HG02798 (cell line): ENCODE measurements at regions not wholly inside any gene's neighbourhood (a gene's known extent, or its start where the extent isn't known, plus 50 kb on each side); places are given as distances from the start of the nearest gene placed in this dataset.
"Not testable (repeated sequence)": the region's sequence is repeated elsewhere in the genome, so short reads cannot be mapped to it uniquely, and the experiment has no call there.

Experiments
- ATAC-seq: cut with Tn5 transposase; IDR thresholded peaks from one replicate; pipeline ENCODE4 v1.9.1; 2021; ENCODE audit warnings: mild to moderate bottlenecking; ENCODE audit not compliant: unreplicated experiment, poor library complexity

DNA sequence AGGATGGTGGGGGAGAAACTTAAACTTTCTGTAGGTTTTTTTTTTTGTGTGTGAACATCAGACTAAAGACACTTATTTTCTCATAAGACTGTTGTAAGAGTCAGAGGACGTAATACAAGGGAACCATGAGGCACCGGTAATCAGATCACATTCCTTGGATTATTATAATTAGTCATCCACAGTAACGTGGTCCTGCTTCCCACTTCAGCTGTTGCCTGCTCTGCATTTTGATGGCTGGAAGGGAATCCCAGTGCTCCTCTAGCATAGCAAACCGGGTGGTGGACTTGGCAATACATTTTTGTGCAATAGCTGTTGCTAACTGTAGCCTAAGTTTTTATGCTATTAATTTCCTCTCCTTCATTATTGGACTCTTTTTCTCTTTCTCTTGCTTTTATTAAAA is 294.8 kb downstream of the NR2F2 start:
- ATAC-seq = no peak

DNA sequence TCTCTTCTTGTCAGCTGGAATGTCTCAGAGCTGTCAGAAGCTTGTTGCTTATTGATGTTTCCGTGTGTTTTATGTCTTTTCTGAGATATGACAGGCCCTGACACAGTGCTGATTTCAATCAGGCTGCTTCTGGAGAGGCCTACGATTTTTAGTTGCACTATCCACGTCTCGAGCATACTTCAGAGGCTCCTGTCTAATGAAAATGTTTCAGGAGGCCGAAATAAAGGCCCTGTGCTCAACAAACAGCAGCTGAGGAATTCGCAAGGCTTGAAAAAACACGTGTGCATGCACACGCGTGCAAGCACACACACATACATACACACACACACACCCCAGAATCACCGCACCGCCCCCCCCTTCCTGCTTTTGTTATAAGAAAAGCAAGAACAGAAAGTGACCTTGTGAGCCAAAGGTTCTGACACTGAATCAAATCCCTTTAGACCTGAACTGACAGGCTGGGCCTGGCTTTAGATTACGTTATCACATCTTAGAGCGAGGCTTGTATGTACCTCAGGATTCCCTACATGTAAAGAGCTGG is 296.6 kb downstream of the NR2F2 start:
- ATAC-seq = no peak

DNA sequence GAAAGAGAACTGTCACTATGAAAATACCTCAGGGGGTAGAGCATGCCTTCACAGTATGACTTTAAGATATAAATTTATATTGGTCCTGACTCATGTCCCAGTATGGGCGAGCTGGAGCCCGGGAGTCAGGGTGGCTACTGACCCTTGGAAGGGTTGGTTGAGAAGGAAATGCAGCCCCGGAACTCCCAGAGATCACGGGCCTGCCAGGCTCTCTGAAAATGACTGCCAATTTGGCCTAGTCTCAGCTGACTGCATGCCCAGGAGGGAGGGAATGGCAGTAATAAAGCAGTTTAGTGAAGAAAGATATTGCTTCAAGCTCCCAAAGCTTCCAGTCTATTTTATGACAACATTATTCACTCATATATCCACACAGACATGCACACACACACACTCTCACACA is 299.0 kb downstream of the NR2F2 start:
- no peak for ATAC-seq

DNA sequence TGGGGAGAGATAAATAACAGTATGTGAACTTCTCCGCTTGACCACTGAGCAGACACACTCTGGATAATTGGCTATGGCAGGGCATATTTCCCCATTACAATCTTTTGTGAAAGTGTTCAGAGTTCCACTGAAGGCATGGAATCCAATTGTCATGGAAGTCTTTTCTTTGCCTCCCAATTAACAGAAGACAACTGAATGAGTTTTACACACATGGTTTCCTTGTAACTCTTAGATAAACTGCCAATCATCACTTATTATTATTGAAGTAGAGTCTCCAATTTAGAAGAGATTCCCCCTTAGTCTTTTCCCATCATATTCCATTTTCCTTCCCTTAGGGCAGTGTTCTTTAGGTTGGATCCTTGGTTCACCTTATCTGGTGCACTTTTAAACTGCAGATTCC is 308.3 kb downstream of the NR2F2 start:
- no peak for ATAC-seq

DNA sequence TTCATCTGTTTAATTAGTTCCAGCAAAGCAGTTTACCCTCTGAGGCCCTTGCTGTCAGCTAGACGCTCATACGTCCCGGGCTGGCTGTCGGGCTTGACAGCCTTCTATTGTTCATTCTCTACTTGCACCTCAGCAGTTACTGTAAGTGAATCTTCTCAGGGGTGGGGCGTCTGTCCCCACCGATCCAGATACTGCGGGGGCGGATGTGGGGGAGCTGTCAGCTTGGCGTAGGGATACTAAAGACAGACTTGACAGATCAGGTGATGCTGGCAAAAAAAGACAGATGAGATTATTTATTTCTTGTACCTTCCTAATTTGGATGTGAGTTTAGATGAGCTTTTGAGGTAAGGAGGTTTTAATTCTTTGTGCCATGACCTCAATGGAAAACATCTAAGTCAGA is 315.3 kb downstream of the NR2F2 start:
- ATAC-seq = no peak

DNA sequence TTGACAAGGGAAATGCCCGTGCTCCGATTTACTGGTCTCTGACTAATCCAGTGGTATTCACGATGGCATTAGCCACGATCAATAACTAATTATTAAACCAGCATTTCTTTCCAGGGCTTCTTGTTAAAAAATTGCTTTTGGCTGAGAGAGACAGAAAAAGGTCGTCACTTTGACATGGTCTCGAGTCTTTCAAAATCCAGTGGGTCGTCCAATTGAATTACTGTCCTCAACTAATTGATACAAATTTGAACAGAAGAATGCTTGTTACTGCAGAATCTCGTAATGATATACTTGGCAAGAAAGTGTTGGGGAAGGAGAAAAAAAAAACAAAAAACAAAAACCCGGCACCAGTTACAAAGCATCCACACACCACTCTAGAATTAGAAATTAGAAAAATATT is 318.4 kb downstream of the NR2F2 start:
- ATAC-seq = no peak

DNA sequence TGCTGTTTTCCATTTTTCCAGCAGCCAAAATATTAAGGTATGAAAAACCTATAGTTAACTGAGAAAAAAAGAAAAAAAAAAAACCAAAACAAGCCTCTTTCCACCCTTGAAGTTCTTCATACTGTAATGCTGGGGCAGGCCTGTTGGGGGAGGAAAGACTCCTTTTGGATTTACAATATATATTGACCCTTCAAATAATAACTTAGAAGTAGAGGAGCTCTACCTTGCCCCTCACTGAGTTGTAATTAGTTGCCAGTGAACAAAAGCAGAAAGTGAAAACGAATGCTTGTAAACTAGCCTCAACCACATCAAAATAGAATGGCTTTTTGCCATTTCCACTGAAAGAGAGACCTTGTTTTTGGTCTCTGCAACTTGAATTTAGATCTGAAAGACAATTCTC is 326.6 kb downstream of the NR2F2 start:
- no peak for ATAC-seq

DNA sequence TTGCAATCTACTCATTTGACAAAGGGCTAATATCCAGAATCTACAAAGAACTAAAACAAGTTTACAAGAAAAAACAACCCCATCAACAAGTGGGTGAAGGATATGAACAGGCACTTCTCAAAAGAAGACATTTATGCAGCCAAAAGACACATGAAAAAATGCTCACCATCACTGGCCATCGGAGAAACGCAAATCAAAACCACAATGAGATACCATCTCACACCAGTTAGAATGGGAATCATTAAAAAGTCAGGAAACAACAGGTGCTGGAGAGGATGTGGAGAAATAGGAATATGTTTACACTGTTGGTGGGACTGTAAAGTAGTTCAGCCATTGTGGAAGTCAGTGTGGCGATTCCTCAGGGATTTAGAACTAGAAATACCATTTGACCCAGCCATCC is 336.5 kb downstream of the NR2F2 start:
- ATAC-seq = not testable (repeated sequence)

DNA sequence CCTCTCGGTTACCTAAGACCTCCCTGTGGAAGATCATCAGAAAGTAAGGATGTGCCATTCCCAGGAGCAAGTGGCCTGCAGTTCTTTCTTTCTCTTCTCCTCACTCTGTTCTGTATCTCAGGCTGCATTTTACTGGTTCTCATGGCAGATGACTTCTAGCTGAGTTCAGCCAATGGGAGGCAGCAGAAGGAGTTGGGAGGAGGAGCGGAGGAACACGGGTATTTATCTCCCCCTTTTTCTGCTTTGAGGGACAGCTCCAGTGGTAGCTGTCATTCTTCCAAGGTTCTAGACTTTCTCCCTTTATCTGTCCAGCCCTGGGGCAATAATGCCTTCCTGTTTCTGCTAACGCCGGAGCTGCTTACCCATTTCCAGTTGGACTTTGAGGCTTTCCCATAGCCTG is 339.9 kb downstream of the NR2F2 start:
- ATAC-seq = no peak

DNA sequence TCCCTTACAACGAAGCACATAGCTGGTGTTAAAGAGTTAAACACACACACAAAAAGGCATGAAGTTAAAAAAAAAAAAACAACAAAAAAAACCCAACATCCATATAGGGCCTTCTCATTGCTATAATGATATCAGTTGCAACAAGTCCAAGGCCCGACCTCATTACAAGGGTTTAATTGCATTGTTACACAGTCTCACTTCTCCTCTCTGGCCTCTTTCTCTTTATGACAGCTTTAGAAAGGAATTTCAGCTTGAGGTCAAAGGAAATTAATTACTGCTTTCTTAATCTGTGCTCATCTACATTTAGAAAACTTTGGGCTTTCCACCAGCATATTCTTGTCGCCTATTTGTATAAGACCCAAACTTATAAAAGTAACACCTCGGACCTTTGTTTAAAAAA is 342.1 kb downstream of the NR2F2 start:
- ATAC-seq = no peak

DNA sequence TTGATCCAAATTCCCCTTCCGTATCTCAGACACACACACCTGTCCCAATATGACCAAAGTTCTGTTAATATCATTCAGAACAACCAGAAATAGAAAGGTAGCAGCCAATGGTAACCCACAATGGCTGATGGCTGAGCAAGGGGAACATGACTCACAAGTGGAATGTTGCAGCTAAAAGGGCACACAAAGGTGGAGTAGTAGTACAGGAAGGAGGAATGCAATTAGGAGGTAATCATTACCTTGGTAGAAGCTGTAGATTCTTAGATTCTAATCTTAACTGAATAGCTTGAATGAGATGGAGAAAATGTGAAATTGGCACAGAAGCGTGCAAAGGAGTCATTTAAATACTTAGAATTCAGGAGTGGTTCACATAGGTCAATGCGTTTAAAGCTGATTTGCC is 347.9 kb downstream of the NR2F2 start:
- no peak for ATAC-seq

DNA sequence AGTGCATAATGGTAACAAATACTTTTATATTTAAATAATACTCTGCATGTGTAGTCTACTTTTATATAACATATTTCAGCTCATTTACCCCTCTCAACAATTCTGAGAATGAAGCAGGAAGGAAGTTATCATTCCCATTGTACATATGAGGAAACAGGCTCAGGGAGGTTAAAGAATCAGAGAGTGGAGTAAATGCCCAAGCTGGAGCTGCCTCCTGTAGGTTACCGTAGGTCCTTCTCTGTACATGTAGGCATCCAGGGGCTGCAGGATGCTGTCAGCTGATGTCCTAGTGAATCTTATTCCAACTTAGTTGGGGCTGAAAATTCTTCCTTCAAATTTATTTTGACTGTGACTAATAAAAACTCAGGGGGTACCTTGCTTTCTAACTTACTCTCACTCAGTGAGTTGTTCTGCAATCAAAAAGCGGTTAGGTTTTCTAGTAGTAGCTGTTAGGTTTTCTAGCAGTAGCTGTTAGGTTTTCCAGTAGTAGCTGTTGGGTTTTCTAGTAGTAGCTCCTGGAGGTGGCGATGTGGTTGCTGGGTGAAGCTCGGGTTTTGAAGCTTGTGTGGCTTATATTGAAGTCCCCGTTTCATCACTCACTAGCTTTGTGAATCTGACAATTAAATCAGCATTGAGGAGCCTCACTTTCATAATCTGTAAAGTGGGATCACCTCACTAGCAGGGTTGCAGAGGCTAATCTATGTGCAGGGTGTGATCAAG is 357.0 kb downstream of the NR2F2 start:
- ATAC-seq = no peak

DNA sequence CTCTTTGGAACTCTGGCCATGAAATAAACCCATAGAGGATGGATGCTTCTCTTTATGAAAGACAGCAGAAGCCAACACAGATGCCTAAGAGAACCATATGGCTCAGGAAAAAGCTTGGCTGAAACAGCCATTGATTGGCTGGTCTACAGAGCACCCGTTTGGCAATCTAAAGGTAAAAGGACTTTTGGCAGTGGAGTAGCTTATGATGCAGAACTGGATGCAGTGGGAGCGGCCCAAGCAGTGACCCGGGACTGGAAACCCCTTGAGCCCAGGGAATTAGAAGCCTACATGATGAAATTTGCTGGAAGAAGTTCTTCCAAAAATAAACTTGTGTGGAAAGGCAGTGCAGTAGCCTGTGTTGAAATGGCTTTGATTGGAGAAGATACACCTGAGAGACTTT is 360.2 kb downstream of the NR2F2 start:
- ATAC-seq = no peak

DNA sequence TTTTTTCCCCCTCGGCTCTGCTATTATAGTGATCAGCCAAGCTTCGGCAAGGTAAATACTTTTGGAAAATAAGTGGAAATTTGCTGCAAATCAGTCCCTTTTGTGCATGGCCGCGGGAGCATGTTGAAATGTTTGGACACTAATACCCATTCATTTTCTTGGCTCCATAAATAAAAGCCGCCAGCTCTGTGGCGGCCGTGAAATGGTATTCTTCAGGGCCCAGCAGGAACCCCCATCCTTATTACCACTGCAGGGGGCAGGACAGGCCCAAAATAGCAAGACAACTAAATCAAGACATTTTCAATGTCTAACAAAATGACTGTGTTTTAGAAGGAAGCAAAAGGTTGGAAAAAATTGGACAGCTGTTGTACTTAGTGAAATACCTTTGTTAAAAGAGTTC is 362.3 kb downstream of the NR2F2 start:
- ATAC-seq = no peak

DNA sequence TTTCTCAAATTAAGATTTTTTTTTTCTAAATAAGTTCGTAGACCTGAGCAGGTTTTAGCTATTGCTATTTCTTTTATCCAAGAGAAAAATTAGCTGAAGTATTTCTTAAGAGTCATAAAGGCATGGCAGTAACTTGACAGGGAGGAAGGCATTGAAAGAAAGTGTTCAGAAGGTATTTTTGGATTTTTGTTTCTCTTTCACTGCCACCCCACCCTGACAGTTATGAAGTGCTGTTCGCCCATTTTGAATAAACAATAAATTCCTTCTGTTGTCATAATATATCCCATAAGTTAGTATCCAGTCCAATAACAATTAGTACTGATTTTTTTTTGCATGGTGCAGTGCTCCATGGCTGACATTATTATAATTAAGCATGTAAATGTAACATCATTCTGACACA is 363.0 kb downstream of the NR2F2 start:
- no peak for ATAC-seq

DNA sequence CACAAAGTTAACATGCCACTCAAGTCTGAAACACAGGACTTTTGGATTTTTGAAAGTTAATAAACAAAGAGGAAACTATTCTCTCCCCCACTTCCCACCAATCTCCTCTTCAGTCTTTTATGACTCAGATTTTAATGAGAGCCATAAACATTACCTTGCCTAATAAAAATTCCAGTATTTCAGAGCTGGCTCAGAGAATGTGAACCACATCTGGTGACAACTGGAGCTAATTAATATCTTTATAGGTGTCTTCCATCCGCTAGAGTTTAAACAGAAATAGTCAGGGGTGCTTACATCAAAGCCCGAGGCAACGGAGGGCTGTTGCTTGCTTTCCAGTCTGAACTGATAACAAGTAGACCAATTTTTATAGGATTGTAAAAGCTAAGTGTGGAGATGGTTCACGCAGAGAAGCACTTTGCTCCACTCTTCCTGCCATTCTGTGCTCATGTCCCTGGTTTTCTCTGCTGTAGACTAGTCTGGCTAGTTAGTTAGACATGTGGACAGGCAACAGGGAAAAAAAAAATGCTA is 363.6 kb downstream of the NR2F2 start:
- no peak for ATAC-seq

DNA sequence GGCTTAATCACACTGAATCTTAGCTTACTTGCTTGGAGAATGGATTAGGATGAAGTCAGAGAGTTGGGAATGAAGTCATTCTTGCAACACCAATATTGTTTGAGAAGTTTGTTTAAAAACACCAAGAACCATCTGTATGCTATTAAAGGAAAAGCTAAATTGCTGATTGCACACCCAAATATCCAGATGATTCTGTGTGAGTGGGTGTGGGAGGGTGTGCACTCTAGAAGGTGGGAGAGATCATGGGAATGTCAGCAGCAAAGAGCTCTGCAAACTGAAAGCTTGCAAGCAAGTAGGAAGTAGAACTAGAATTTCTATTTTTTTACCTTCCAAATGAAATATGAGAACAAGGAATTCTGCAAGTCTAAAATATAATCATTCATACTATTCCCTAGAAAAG is 364.9 kb downstream of the NR2F2 start:
- no peak for ATAC-seq

DNA sequence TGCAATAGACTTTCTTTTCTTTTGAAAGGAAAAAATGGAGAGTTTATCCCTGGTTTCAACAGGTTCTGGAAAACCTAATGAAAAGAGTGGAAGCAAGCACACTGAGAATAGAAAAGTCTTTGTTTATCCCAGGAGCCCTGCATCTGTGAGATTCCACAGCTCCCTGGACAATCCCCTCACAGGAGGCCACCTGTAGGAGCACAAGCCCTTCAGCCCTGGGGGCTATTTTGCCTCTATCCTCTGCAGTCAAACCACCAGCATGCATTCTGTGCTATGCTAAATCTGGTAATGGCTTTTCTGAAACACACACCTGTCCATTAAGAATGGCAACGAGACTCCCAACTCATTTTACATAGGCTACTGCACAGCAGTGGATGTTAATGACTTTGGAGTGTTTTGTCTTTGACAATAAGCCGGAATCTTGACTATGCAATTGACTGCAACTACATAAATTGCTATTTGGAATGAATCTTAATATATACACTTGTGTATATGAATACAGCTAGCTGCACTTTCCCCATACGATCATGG is 369.4 kb downstream of the NR2F2 start:
- ATAC-seq = no peak

DNA sequence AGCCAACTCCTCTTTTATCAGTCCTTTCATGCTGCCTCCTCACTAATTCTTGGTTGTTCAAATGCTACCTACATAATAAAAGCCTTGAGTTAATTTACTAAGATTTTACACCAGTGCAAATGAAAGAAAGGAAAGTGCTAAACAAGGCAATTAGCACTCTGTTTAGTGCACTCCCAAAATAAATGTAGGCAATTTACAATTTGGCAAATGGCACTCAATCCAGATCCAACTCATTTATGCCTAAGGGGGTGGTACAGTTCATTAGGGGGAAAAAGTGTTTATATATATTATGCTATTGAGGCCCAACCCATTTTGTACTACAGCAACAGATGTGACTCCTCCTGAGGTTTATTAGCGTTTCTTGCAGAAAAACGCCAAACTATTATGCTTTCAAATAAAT is 370.1 kb downstream of the NR2F2 start:
- ATAC-seq = no peak

DNA sequence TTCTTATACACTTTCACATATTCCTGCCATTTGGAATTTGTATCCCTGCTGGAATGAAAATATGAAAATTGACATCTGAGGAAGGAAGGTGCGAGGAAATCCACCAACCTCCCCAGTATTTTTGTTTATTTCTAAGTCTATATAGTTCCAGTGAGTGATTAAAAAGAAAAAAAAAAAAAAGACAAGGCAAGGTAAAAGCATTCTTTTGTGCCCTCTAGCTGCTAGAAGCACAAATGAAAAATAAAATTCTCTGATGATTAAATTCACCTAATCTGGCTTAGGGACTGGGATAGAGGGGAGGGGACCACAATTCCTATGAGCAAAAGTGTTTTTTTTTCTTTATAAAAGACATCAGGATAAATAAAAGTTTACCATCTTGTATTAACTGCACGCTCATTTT is 370.9 kb downstream of the NR2F2 start:
- no peak for ATAC-seq

DNA sequence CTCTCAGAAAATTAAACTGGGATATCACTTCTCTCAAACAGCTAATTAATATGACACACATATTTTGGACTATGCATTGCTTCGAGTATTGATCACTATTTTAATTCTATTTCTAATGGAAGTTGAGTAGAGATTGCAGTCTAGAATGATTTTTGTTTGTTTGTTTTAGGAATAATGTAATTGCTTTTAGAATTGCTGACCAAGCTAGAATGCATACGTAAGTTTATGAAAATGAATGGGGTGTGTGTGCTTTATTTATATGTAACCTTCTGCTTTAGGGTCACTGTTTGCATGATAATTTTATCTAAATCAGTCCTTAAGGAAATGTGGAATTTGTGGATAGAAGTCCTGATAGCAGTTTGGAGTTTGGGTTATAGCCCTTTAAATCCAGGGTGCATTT is 371.4 kb downstream of the NR2F2 start:
- ATAC-seq = no peak

DNA sequence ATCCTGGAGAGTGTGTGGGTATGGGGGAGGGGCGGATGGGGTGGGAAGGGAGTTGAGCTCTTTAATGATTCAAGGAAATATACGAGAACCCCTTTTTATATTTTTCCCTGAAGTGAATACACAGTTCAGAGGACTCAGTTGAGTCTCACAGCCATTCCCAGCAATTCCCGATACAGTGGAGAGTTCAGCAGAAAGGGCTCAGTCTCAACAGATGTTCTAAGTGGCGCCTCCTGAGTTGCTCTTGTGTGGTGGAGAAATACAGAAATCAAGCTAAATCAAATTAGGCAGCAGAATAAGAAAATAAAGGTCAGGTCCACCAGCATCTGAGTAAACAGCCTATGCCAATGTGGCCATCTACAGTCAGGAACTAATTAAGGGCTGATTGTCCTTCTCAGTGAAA is 372.1 kb downstream of the NR2F2 start:
- ATAC-seq = no peak
